B cell (primary cell): ENCODE measurements at regions not wholly inside any gene's neighbourhood (a gene's known extent, or its start where the extent isn't known, plus 50 kb on each side); places are given as distances from the start of the nearest gene placed in this dataset.

ENCODE experiments used
- ATAC-seq: fragments of 200-7000 bp; cut with Tn5 transposase; one replicate; pipeline ENCODE4 v1.10.0; 2021; ENCODE audit warnings: low read depth, mild to moderate bottlenecking, moderate number of reproducible peaks, moderate library complexity
- CTCF ChIA-PET: fragments of 350-600 bp; sonication (Branson Sonifier 250); formaldehyde crosslinking; loops from one replicate; lab custom pipeline; 2021; ENCODE audit warnings: antibody characterized with exemption, inconsistent platforms; lab: Charles Lee
- POLR2A ChIA-PET: fragments of 350-600 bp; sonication (Branson Sonifier 250); formaldehyde crosslinking; loops from one replicate; lab custom pipeline; 2021; ENCODE audit warnings: antibody characterized with exemption; lab: Charles Lee
- DNase-seq: peaks from one replicate; pipeline ENCODE4 v3.0.0; 2013
- H2AFZ ChIP-seq: 2 replicates; pipeline ENCODE4 v1.6.1; 2012; ENCODE audit warnings: mild to moderate bottlenecking, low read depth, low read length; ENCODE audit not compliant: insufficient read depth, poor library complexity, severe bottlenecking
- H3K27ac ChIP-seq, 2 donors: 1 replicate in 1 of 2; 2 replicates in 1 of 2; pipeline ENCODE4 v1.5.1; 2012 to 2013; ENCODE audit warnings: low read length in 2 of 2, mild to moderate bottlenecking in 2 of 2, moderate library complexity in 1 of 2
- H3K27me3 ChIP-seq, 4 experiments: fragments of 200-600 bp in 1 of 4; sonication (generic) in 1 of 4; replicated peaks in 1 of 4; 1 replicate in 2 of 4; 2 replicates in 2 of 4; pipeline versions ENCODE4 v1.6.1 to v1.7.0; 2013 to 2016; ENCODE audit warnings: low read length in 3 of 4, mild to moderate bottlenecking in 2 of 4, mixed read lengths in 1 of 4, moderate library complexity in 1 of 4; ENCODE audit not compliant: insufficient read depth in 4 of 4, control insufficient read depth in 3 of 4; ENCODE audit errors: control extremely low read depth in 1 of 4
- H3K36me3 ChIP-seq, 2 experiments: replicated peaks in 1 of 2; 1 replicate in 1 of 2; 2 replicates in 1 of 2; pipeline versions ENCODE4 v1.6.1 to v1.7.1; 2013; ENCODE audit warnings: low read length in 1 of 2; ENCODE audit not compliant: insufficient read depth in 2 of 2, control insufficient read depth in 1 of 2; ENCODE audit errors: control extremely low read depth in 1 of 2, extremely low read depth in 1 of 2
- H3K4me1 ChIP-seq, 2 donors: fragments of 200-600 bp in 1 of 2; sonication (generic) in 1 of 2; 1 replicate in 1 of 2; 2 replicates in 1 of 2; pipeline versions ENCODE4 v1.5.1 to v1.6.1; 2013 to 2017; ENCODE audit warnings: low read length in 2 of 2; ENCODE audit not compliant: control insufficient read depth in 2 of 2, insufficient read depth in 2 of 2
- H3K4me2 ChIP-seq: replicated peaks from 2 replicates; pipeline ENCODE3; 2012; ENCODE audit warnings: mild to moderate bottlenecking, low read depth, low read length; ENCODE audit not compliant: poor library complexity, severe bottlenecking
- H3K4me3 ChIP-seq, 5 experiments: fragments of 200-600 bp in 1 of 5; sonication (generic) in 1 of 5; 1 replicate in 3 of 5; 2 replicates in 2 of 5; pipeline versions ENCODE4 v1.5.1 to v1.7.0; 2011 to 2016; ENCODE audit warnings: low read length in 4 of 5, mild to moderate bottlenecking in 4 of 5, low read depth in 2 of 5, control low read depth in 1 of 5, moderate library complexity in 1 of 5; ENCODE audit not compliant: insufficient read depth in 1 of 5; ENCODE audit errors: control extremely low read depth in 1 of 5, extremely low read depth in 1 of 5
- H3K79me2 ChIP-seq: fragments of 200-600 bp; sonication (generic); one replicate; pipeline ENCODE4 v1.6.0; 2016; ENCODE audit warnings: low read length; ENCODE audit not compliant: control insufficient read depth, insufficient read depth
- H3K9ac ChIP-seq: fragments of 200-600 bp; sonication (generic); 2 replicates; pipeline ENCODE4 v1.6.1; 2017; ENCODE audit warnings: mild to moderate bottlenecking, low read length, moderate library complexity
- H3K9me3 ChIP-seq, 3 donors: one replicate each; pipeline versions ENCODE4 v1.6.1 to v1.7.1; 2013; ENCODE audit warnings: low read length in 2 of 3; ENCODE audit not compliant: control insufficient read depth in 2 of 3, insufficient read depth in 1 of 3; ENCODE audit errors: control extremely low read depth in 1 of 3
- H4K20me1 ChIP-seq: 2 replicates; pipeline ENCODE4 v1.6.0; 2012; ENCODE audit warnings: mild to moderate bottlenecking, low read length; ENCODE audit not compliant: insufficient read depth, control insufficient read depth, poor library complexity, severe bottlenecking
- H3K27ac Mint-ChIP-seq: one replicate; pipeline ENCODE4 v1.8.0; 2021; ENCODE audit warnings: mixed read lengths
- H3K27me3 Mint-ChIP-seq: one replicate; pipeline ENCODE4 v1.8.0; 2021; ENCODE audit warnings: mixed read lengths
- H3K4me1 Mint-ChIP-seq: one replicate; pipeline ENCODE4 v1.8.0; 2021; ENCODE audit warnings: mixed read lengths
- H3K4me3 Mint-ChIP-seq: one replicate; pipeline ENCODE4 v1.8.0; 2021; ENCODE audit warnings: mixed read lengths
- H3K9me3 Mint-ChIP-seq: one replicate; pipeline ENCODE4 v1.8.0; 2022; ENCODE audit warnings: mixed read lengths; ENCODE audit not compliant: insufficient read depth
- CTCF ChIP-seq: fragments of 200-600 bp; IDR thresholded peaks from one replicate; pipeline ENCODE4 v1.8.0; 2022; ENCODE audit warnings: antibody characterized with exemption, mild to moderate bottlenecking
- EZH2 ChIP-seq: IDR thresholded peaks from 2 replicates; pipeline ENCODE4 v1.6.1; 2012; ENCODE audit warnings: borderline replicate concordance, low read depth, mild to moderate bottlenecking, moderate library complexity, low read length; ENCODE audit not compliant: insufficient read depth, poor library complexity, severe bottlenecking
- WGBS: methylation state at CpG from one replicate; pipeline ENCODE4 v1.1.5; 2013; ENCODE audit warnings: missing lambda C conversion rate; ENCODE audit not compliant: insufficient coverage; 5-methylcytosine and 5-hydroxymethylcytosine counted together
- intact Hi-C: fragments of 100-400 bp; cut with micrococcal nuclease; formaldehyde crosslinking; loops from one replicate; pipeline ENCODE4 v1.10.0; 2022

- no peaks in the 10 kb centered on the region for H3K4me1 Mint-ChIP-seq
- intact Hi-C loops, result no loop called here
- H2AFZ ChIP-seq, result no peak overlapping the region
- H4K20me1 ChIP-seq, result no peaks in the 10 kb centered on the region
- ChIA-PET POLR2A (no interaction called here), CTCF (no interaction called here)
- no peaks in the 10 kb centered on the region for H3K4me1 ChIP-seq
- H3K4me3 ChIP-seq, result no peak overlapping the region
- DNase-seq (no peak), ATAC-seq (no peak)
- no peaks in the 10 kb centered on the region for H3K27me3 ChIP-seq
- TF ChIP-seq EZH2 (no peak), CTCF (no peak)
- H3K79me2 ChIP-seq, result no peaks in the 10 kb centered on the region
- H3K9ac ChIP-seq, result no peak overlapping the region
- no peaks in the 10 kb centered on the region for H3K36me3 ChIP-seq
- peaks cover 0 to 1% (median 0%) of the 10 kb centered on the region in 3 donors for H3K9me3 ChIP-seq
- H3K27me3 Mint-ChIP-seq, result no peaks in the 10 kb centered on the region
- no peak overlapping the region for H3K4me3 Mint-ChIP-seq
- H3K9me3 Mint-ChIP-seq, result peaks cover 9% of the 10 kb centered on the region
- H3K27ac ChIP-seq, result no peak overlapping the region
- no peak overlapping the region for H3K27ac Mint-ChIP-seq
- H3K4me2 ChIP-seq, result no peak overlapping the region
Measured at GRCh38 chr18:72122103-72122502, 422.0 kb downstream of the CBLN2 start.

- Histone ChIP-seq H4K20me1 (no peaks in the 10 kb centered on the region), H2AFZ (no peak overlapping the region), H3K4me2 (no peak overlapping the region), H3K27ac (no peak overlapping the region), H3K36me3 (no peaks in the 10 kb centered on the region), H3K79me2 (no peaks in the 10 kb centered on the region), H3K9me3 (peaks cover 0 to 1% (median 0%) of the 10 kb centered on the region in 3 donors), H3K4me3 (no peak overlapping the region), H3K4me1 (no peaks in the 10 kb centered on the region), H3K9ac (no peak overlapping the region), H3K27me3 (no peaks in the 10 kb centered on the region)
- no peaks in the 10 kb centered on the region for H3K27me3 Mint-ChIP-seq
- no peak for TF ChIP-seq CTCF
- TF ChIP-seq EZH2, result no peak
- H3K9me3 Mint-ChIP-seq, result peaks cover 4% of the 10 kb centered on the region
- ChIA-PET POLR2A (no interaction called here), CTCF (no interaction called here)
- intact Hi-C loops, result no loop called here
- no peaks in the 10 kb centered on the region for H3K4me1 Mint-ChIP-seq
- ATAC-seq, result no peak
- no peak for DNase-seq
- WGBS, result 97% methylated on average over 7 of the region's 7 CpGs
- no peak overlapping the region for H3K27ac Mint-ChIP-seq
- H3K4me3 Mint-ChIP-seq, result no peak overlapping the region
Measured at GRCh38 chr18:72119082-72119481, 425.1 kb downstream of the CBLN2 start.
